HEK293 (cell line): ENCODE measurements at regions not wholly inside any gene's neighbourhood (a gene's known extent, or its start where the extent isn't known, plus 50 kb on each side); places are given as distances from the start of the nearest gene placed in this dataset.

Source experiments
- CTCF ChIA-PET: fragments of 350-600 bp; formaldehyde crosslinking; extraction: SDS; loops from one replicate; lab custom pipeline; 2021; ENCODE audit warnings: antibody characterized with exemption; lab: Yijun Ruan, JAX
- POLR2A ChIA-PET: fragments of 300-600 bp; formaldehyde crosslinking; extraction: SDS; loops from one replicate; lab custom pipeline; 2020; ENCODE audit warnings: antibody characterized with exemption, inconsistent platforms; lab: Yijun Ruan, JAX
- H3K27ac ChIP-seq: fragments of 200-500 bp; sonication (Bioruptor generic); 2 replicates; pipeline ENCODE4 v1.5.1; 2014; ENCODE audit warnings: low read depth, low read length, control low read depth, inconsistent platforms; ENCODE audit errors: extremely low read depth
- H3K36me3 ChIP-seq, 2 experiments: fragments of 200-500 bp in 1 of 2; sonication (Bioruptor generic) in 1 of 2; 1 replicate in 1 of 2; 2 replicates in 1 of 2; pipeline ENCODE4 v1.5.1; 2014 to 2017; ENCODE audit warnings: inconsistent platforms in 2 of 2, low read length in 2 of 2; ENCODE audit not compliant: control insufficient read depth in 2 of 2, insufficient read depth in 1 of 2
- H3K4me1 ChIP-seq: fragments of 200-500 bp; sonication (Bioruptor generic); 2 replicates; pipeline ENCODE4 v1.5.1; 2014; ENCODE audit warnings: mild to moderate bottlenecking, low read length, inconsistent platforms; ENCODE audit not compliant: control insufficient read depth, insufficient read depth
- H3K4me3 ChIP-seq: 2 replicates; pipeline ENCODE4 v1.5.1; 2011; ENCODE audit warnings: low read depth, mild to moderate bottlenecking, control low read depth, low read length, moderate library complexity
- H3K9me3 ChIP-seq: fragments of 200-500 bp; sonication (Bioruptor generic); 2 replicates; pipeline ENCODE4 v1.5.1; 2014; ENCODE audit warnings: low read depth, low read length, inconsistent platforms; ENCODE audit not compliant: control insufficient read depth, insufficient read depth
- GLIS2 ChIP-seq: fragments of 450-650 bp; formaldehyde crosslinking; IDR thresholded peaks from 2 replicates; pipeline ENCODE4 v1.5.1; 2016; ENCODE audit warnings: missing biosample characterization, missing genetic modification characterization
- IKZF3 ChIP-seq: fragments of 450-650 bp; IDR thresholded peaks from 2 replicates; pipeline ENCODE4 v1.5.0; 2018; ENCODE audit warnings: missing biosample characterization, mild to moderate bottlenecking, missing genetic modification characterization, moderate library complexity
- KLF9 ChIP-seq: fragments of 450-650 bp; formaldehyde crosslinking; IDR thresholded peaks from 2 replicates; pipeline ENCODE4 v1.5.1; 2016; ENCODE audit warnings: missing biosample characterization, missing genetic modification characterization, low read depth
- PBX3 ChIP-seq: sonication (generic); formaldehyde crosslinking; IDR thresholded peaks from 2 replicates; pipeline ENCODE4 v1.8.1; 2022; ENCODE audit warnings: mild to moderate bottlenecking, moderate library complexity, missing genetic modification reagents
- PRDM1 ChIP-seq: fragments of 450-650 bp; formaldehyde crosslinking; IDR thresholded peaks from 2 replicates; pipeline ENCODE4; 2016; ENCODE audit warnings: missing biosample characterization, missing genetic modification characterization
- REPIN1 ChIP-seq: fragments of 450-650 bp; formaldehyde crosslinking; IDR thresholded peaks from 2 replicates; pipeline ENCODE4 v1.5.1; 2017; ENCODE audit warnings: missing biosample characterization, missing genetic modification characterization, low read depth
- SCRT1 ChIP-seq: fragments of 450-650 bp; formaldehyde crosslinking; IDR thresholded peaks from 2 replicates; pipeline ENCODE4 v1.5.1; 2016; ENCODE audit warnings: missing biosample characterization, missing genetic modification characterization, borderline replicate concordance
- ZNF146 ChIP-seq: fragments of 450-650 bp; formaldehyde crosslinking; IDR thresholded peaks from 2 replicates; pipeline ENCODE4 v1.5.1; 2016; ENCODE audit warnings: missing biosample characterization, missing genetic modification characterization
- ZNF19 ChIP-seq: fragments of 450-650 bp; formaldehyde crosslinking; IDR thresholded peaks from 2 replicates; pipeline ENCODE4; 2016; ENCODE audit warnings: missing biosample characterization, missing genetic modification characterization, low read depth
- ZNF266 ChIP-seq: fragments of 450-650 bp; formaldehyde crosslinking; IDR thresholded peaks from 2 replicates; pipeline ENCODE4 v1.5.1; 2016; ENCODE audit warnings: missing biosample characterization, missing genetic modification characterization, low read depth
- ZNF311 ChIP-seq: fragments of 450-650 bp; formaldehyde crosslinking; IDR thresholded peaks from 2 replicates; pipeline ENCODE4 v1.5.1; 2017; ENCODE audit warnings: missing biosample characterization, missing genetic modification characterization, borderline replicate concordance
- ZNF391 ChIP-seq: fragments of 450-650 bp; formaldehyde crosslinking; IDR thresholded peaks from 2 replicates; pipeline ENCODE4 v1.5.1; 2016; ENCODE audit warnings: low read depth, missing biosample characterization, missing genetic modification characterization, borderline replicate concordance
- ZNF521 ChIP-seq: fragments of 450-650 bp; formaldehyde crosslinking; IDR thresholded peaks from 2 replicates; pipeline ENCODE4 v1.5.1; 2017; ENCODE audit warnings: missing biosample characterization, mild to moderate bottlenecking, missing genetic modification characterization
- ZNF555 ChIP-seq: fragments of 450-650 bp; formaldehyde crosslinking; conservative IDR thresholded peaks from 2 replicates; pipeline ENCODE4 v1.5.1; 2017; ENCODE audit warnings: missing biosample characterization, mild to moderate bottlenecking, missing genetic modification characterization, inconsistent platforms
- ZNF561 ChIP-seq: fragments of 450-650 bp; IDR thresholded peaks from 2 replicates; pipeline ENCODE4 v1.5.1; 2018; ENCODE audit warnings: missing biosample characterization, missing genetic modification characterization, borderline replicate concordance
- ZNF624 ChIP-seq: fragments of 450-650 bp; formaldehyde crosslinking; IDR thresholded peaks from 2 replicates; pipeline ENCODE4 v1.5.1; 2017; ENCODE audit warnings: missing biosample characterization, missing genetic modification characterization
- ZNF654 ChIP-seq: fragments of 450-650 bp; formaldehyde crosslinking; IDR thresholded peaks from 2 replicates; pipeline ENCODE4 v1.5.1; 2016; ENCODE audit warnings: low read depth, missing biosample characterization, missing genetic modification characterization
- ZNF768 ChIP-seq: fragments of 450-650 bp; formaldehyde crosslinking; IDR thresholded peaks from 2 replicates; pipeline ENCODE4 v1.5.1; 2018; ENCODE audit warnings: missing biosample characterization, mild to moderate bottlenecking, missing genetic modification characterization
- ZNF777 ChIP-seq: fragments of 450-650 bp; formaldehyde crosslinking; IDR thresholded peaks from 2 replicates; pipeline ENCODE4 v1.5.1; 2017; ENCODE audit warnings: missing biosample characterization, missing genetic modification characterization, borderline replicate concordance
- ZNF792 ChIP-seq: fragments of 450-650 bp; formaldehyde crosslinking; IDR thresholded peaks from 2 replicates; pipeline ENCODE4 v1.5.1; 2016; ENCODE audit warnings: missing biosample characterization, missing genetic modification characterization
- ZNF837 ChIP-seq: fragments of 450-650 bp; formaldehyde crosslinking; IDR thresholded peaks from 2 replicates; pipeline ENCODE4 v1.5.1; 2016; ENCODE audit warnings: missing biosample characterization, missing genetic modification characterization
- TF ChIP-seq, protein P1 (sequence below): fragments of 450-650 bp; formaldehyde crosslinking; IDR thresholded peaks from 2 replicates; pipeline ENCODE4 v1.5.1; 2016; ENCODE audit warnings: missing biosample characterization, missing genetic modification characterization
- TF ChIP-seq, protein P2 (sequence below): fragments of 450-650 bp; formaldehyde crosslinking; IDR thresholded peaks from 2 replicates; pipeline ENCODE4 v1.5.1; 2016; ENCODE audit warnings: missing biosample characterization, missing genetic modification characterization

- H3K9me3 ChIP-seq: no peaks in the 10 kb centered on the region
- H3K27ac ChIP-seq: no peak overlapping the region
- H3K4me1 ChIP-seq: no peaks in the 10 kb centered on the region
- no peak overlapping the region for H3K4me3 ChIP-seq
- POLR2A ChIA-PET: no interaction called here
- no peaks in the 10 kb centered on the region for H3K36me3 ChIP-seq
- no peak for TF ChIP-seq ZNF311 (tag by site-specific recombination)
- no peak for TF ChIP-seq ZNF561 (tag by site-specific recombination)
- TF ChIP-seq ZNF792 (tag by site-specific recombination): no peak
- TF ChIP-seq PBX3 (CRISPR knock-in tag): no peak
- no peak for TF ChIP-seq ZNF555
- no peak for TF ChIP-seq SCRT1
- TF ChIP-seq ZNF266 (tag by site-specific recombination): no peak
- TF ChIP-seq, protein P1, sequence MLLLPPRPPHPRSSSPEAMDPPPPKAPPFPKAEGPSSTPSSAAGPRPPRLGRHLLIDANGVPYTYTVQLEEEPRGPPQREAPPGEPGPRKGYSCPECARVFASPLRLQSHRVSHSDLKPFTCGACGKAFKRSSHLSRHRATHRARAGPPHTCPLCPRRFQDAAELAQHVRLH: no peak
- no peak for TF ChIP-seq ZNF837 (tag by site-specific recombination)
- TF ChIP-seq IKZF3 (tag by site-specific recombination): no peak
- no peak for TF ChIP-seq ZNF19 (tag by site-specific recombination)
- TF ChIP-seq GLIS2 (tag by site-specific recombination): no peak
- no peak for TF ChIP-seq ZNF624 (tag by site-specific recombination)
- TF ChIP-seq ZNF768: no peak
- TF ChIP-seq REPIN1: no peak
- no peak for TF ChIP-seq ZNF391
- CTCF ChIA-PET: no interaction called here
These were observed 210.9 kb upstream of the FAM47A start for GRCh38 chrX:34343001-34343400.

GRCh38 chrX:34341814-34342213 is 209.7 kb upstream of the FAM47A start:
- H3K36me3 ChIP-seq: no peaks in the 10 kb centered on the region
- CTCF ChIA-PET: interaction anchor here (0.9 to 1.0 kb wide), 3 partner anchors 15 to 907 kb away, joined by 3 read pairs; no protein-coding TSS in a partner anchor

More at GRCh38 chrX:34341814-34342213, 209.7 kb upstream of the FAM47A start:
- no peaks in the 10 kb centered on the region for H3K4me1 ChIP-seq
- no peak overlapping the region for H3K4me3 ChIP-seq
- no peak overlapping the region for H3K27ac ChIP-seq
- POLR2A ChIA-PET: no interaction called here
- TF ChIP-seq, protein P2, sequence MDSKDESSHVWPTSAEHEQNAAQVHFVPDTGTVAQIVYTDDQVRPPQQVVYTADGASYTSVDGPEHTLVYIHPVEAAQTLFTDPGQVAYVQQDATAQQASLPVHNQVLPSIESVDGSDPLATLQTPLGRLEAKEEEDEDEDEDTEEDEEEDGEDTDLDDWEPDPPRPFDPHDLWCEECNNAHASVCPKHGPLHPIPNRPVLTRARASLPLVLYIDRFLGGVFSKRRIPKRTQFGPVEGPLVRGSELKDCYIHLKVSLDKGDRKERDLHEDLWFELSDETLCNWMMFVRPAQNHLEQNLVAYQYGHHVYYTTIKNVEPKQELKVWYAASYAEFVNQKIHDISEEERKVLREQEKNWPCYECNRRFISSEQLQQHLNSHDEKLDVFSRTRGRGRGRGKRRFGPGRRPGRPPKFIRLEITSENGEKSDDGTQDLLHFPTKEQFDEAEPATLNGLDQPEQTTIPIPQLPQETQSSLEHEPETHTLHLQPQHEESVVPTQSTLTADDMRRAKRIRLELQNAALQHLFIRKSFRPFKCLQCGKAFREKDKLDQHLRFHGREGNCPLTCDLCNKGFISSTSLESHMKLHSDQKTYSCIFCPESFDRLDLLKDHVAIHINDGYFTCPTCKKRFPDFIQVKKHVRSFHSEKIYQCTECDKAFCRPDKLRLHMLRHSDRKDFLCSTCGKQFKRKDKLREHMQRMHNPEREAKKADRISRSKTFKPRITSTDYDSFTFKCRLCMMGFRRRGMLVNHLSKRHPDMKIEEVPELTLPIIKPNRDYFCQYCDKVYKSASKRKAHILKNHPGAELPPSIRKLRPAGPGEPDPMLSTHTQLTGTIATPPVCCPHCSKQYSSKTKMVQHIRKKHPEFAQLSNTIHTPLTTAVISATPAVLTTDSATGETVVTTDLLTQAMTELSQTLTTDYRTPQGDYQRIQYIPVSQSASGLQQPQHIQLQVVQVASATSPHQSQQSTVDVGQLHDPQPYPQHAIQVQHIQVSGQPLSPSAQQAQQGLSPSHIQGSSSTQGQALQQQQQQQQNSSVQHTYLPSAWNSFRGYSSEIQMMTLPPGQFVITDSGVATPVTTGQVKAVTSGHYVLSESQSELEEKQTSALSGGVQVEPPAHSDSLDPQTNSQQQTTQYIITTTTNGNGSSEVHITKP: no peak
- TF ChIP-seq KLF9 (tag by site-specific recombination) (no peak), ZNF146 (tag by site-specific recombination) (no peak), ZNF521 (tag by site-specific recombination) (no peak), ZNF777 (no peak), ZNF654 (tag by site-specific recombination) (no peak), PRDM1 (tag by site-specific recombination) (no peak)
- no peaks in the 10 kb centered on the region for H3K9me3 ChIP-seq
